Fibroblast of the aortic adventitia (primary cell): ENCODE measurements at regions not wholly inside any gene's neighbourhood (a gene's known extent, or its start where the extent isn't known, plus 50 kb on each side); places are given as distances from the start of the nearest gene placed in this dataset.

Source experiments
- DNase-seq: peaks from one replicate; pipeline ENCODE4 v3.0.0-alpha.2; 2010; ENCODE audit warnings: low read depth
- H3K4me3 ChIP-seq: 2 replicates; pipeline ENCODE4 v1.5.1; 2011; ENCODE audit warnings: low read depth, mild to moderate bottlenecking, control low read depth, low read length, moderate library complexity
- TF ChIP-seq, protein P1 (sequence below): IDR thresholded peaks from 2 replicates; pipeline ENCODE4 v1.5.1; 2011; ENCODE audit warnings: mild to moderate bottlenecking, low read length, control low read depth, inconsistent platforms; ENCODE audit not compliant: insufficient read depth

DNA sequence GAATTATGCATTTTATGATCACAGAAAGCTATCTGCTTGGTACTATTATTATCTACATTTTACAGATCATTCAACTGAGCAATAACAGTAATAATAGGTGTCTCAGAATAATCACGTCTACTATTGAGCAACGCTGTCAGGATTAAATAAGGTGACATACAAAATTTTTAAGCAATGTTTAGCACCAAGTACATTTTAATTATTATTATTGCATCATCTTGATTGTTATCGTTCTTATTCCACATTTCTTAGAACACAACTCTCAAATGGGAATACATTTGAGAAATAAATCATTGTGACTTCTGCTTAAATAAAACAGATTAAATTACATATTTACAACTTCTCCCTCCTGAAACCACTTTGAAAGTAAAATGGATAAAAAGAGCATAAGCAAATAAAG, 1083.5 kb upstream of the ADGRL3 start:
- H3K4me3 ChIP-seq, result no peak overlapping the region
- DNase-seq, result no peak
- TF ChIP-seq, protein P1, sequence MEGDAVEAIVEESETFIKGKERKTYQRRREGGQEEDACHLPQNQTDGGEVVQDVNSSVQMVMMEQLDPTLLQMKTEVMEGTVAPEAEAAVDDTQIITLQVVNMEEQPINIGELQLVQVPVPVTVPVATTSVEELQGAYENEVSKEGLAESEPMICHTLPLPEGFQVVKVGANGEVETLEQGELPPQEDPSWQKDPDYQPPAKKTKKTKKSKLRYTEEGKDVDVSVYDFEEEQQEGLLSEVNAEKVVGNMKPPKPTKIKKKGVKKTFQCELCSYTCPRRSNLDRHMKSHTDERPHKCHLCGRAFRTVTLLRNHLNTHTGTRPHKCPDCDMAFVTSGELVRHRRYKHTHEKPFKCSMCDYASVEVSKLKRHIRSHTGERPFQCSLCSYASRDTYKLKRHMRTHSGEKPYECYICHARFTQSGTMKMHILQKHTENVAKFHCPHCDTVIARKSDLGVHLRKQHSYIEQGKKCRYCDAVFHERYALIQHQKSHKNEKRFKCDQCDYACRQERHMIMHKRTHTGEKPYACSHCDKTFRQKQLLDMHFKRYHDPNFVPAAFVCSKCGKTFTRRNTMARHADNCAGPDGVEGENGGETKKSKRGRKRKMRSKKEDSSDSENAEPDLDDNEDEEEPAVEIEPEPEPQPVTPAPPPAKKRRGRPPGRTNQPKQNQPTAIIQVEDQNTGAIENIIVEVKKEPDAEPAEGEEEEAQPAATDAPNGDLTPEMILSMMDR, result no peak

DNA sequence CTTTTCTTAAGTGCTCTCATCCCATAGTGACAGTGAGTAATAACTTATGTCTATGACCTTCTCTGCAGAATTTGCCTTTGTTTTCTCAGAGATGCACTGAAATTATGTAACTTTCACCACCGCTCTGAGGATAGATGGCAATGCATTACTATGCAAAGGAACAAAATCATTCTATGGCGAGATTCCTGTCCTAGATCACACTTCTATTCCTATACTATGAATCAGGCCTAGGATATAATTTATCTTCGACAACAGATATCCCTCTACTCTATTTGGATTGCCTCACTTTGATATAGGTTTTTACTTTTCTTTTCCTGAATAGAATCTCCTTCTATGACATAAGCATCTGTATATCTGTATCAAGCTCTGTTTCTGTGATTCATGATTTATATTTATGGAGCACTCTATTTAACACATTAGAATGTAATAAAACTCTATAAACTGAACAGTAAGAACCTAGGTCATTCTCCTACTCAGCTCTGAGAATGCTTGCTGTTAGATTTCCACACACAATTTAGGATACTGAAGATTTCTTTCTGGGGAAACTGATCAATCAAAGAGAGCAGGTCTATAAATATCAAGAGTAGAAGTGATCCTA, 1082.3 kb upstream of the ADGRL3 start:
- no peak overlapping the region for H3K4me3 ChIP-seq
- TF ChIP-seq, protein P1, result no peak
- no peak for DNase-seq

DNA sequence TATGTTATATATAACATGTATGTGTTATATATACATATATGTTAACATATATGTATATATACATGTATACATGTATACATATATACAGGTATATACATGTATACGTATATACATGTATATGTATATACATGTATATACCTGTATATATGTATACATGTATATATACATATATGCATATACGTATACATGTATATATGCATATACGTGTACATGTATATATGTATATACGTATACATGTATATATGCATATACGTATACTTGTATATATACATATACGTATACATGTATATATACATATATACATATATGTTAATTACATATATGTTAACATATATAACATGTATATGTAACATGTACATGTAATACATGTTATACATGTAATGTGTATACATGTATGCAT, 1077.3 kb upstream of the ADGRL3 start:
- H3K4me3 ChIP-seq, result no peak overlapping the region
- no peak for DNase-seq
- TF ChIP-seq, protein P1, result no peak

DNA sequence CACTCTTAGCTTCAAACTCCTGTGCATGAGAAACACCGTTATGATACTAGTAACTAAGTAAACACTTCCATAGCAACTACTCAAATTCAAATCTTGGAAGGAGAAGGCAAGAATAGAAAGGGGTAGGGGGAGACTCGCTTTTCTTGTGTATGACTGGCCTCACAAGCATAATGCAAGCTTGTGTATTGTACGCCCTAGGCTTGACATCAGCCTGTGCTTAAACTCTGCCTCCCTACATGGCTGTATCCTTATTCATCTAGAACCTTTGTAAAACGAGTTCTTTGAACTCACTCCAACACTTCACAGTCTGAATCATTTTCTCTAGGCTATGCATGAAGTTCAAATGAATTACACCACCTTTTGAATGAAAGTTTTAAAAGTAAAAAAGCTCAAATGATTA, 1071.2 kb upstream of the ADGRL3 start:
- TF ChIP-seq, protein P1, result no peak
- no peak for DNase-seq
- no peak overlapping the region for H3K4me3 ChIP-seq

DNA sequence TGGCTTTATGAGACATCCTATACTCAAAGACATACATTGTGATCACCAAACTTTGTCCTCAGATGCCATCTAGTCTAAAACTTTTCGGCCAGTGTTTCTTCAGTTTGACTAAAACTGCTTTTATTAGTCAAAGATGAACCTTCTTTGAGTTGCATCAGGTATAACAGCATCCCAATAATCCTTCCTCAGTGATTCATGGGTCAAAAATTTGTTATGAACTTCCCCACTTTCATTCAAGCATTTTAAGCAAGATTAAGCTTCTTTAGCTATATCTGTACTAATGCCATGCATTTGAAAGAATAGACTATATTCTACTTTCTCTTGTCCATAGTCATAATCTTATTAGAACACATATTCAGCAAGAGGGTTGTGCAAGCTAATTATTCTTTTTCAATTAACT, 1070.4 kb upstream of the ADGRL3 start:
- DNase-seq, result no peak
- TF ChIP-seq, protein P1, result no peak
- H3K4me3 ChIP-seq, result no peak overlapping the region

DNA sequence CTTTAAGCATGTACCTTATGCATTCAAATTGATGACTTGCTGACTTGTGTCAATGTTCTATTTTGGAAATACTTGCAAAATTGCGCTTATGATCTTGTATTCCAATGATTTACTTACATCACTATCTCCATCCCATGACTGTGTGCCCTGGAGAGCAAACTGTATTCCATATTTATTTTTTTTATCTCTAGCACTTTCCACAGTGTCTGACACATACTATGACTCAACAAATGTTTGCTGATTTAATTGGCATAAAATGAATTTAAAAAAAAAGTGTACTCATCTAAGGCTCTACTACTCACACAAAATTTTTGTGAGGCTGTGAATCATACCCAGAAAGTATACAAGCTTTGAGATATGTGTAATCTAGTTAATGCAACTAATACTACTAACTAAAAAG, 1066.8 kb upstream of the ADGRL3 start:
- TF ChIP-seq, protein P1, result no peak
- no peak for DNase-seq
- H3K4me3 ChIP-seq, result no peak overlapping the region

DNA sequence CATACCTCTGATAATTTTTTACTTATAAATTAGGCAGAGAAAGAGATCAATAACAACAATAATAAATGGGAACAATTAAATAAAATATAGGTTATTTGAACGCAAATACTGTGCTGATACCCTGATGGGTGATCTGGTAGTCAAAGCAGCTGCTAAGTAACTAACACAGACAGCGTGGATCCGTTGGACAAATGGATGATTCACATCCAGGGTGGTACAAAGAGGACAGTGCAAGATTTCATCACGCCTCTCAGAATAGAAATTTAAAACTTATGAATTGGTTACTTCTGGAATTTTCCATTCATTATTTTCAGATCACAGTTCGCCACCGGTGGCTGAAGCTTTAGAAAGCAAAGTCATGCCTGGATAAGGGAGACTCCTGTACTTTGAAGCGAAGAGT, 1066.0 kb upstream of the ADGRL3 start:
- no peak overlapping the region for H3K4me3 ChIP-seq
- DNase-seq, result no peak
- TF ChIP-seq, protein P1, result no peak
